ENCODE measurements at regions not wholly inside any gene's neighbourhood (a gene's known extent, or its start where the extent isn't known, plus 50 kb on each side); places are given as distances from the start of the nearest gene placed in this dataset.

GRCh38 chr13:27354379-27354778, 70.0 kb upstream of the GTF3A start:
- Histone ChIP-seq H3K9me3 (no peaks in the 10 kb centered on the region), H3K36me3 (no peaks in the 10 kb centered on the region), H3K4me1 (no peaks in the 10 kb centered on the region), H3K27me3 (no peaks in the 10 kb centered on the region), H3K27ac (no peak overlapping the region), H3K4me3 (no peak overlapping the region)
- WGBS, 2 donors, result 23 to 29% methylated on average over 3 of the region's 3 CpGs
- TF ChIP-seq, protein P1, sequence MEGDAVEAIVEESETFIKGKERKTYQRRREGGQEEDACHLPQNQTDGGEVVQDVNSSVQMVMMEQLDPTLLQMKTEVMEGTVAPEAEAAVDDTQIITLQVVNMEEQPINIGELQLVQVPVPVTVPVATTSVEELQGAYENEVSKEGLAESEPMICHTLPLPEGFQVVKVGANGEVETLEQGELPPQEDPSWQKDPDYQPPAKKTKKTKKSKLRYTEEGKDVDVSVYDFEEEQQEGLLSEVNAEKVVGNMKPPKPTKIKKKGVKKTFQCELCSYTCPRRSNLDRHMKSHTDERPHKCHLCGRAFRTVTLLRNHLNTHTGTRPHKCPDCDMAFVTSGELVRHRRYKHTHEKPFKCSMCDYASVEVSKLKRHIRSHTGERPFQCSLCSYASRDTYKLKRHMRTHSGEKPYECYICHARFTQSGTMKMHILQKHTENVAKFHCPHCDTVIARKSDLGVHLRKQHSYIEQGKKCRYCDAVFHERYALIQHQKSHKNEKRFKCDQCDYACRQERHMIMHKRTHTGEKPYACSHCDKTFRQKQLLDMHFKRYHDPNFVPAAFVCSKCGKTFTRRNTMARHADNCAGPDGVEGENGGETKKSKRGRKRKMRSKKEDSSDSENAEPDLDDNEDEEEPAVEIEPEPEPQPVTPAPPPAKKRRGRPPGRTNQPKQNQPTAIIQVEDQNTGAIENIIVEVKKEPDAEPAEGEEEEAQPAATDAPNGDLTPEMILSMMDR (IDR thresholded peaks at IDR 0.05), result no peak
- no peak for FAIRE-seq
- intact Hi-C loops (cut with DNase I), result loop anchor here in 2 of 3 donors (10.0 kb wide), 3 partner anchors 350 to 410 kb away; no protein-coding TSS in a partner anchor
- no peak for ATAC-seq
- no peak for DNase-seq

DNA sequence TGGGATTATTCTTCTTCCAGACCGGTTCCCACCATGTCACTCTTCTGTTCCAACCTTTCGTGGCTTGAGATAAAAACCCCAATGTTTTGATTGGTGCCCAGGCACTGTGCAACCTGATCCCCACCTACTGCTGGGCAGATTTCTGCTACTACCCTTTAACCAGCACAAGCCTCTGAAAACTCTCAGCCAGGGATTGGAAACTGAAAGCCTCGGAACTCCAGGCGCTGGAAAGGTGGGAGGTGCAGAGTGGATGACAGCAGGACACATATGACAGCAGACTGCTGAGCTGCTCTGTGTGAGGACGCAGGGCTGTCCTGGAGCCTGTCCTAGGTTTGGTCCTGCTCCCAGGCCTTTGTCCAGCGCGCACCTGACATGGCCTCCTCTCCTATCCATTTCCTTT, 68.5 kb upstream of the GTF3A start:
- TF ChIP-seq, protein P1 (IDR thresholded peaks at IDR 0.05), result no peak
- Histone ChIP-seq H3K9me3 (no peaks in the 10 kb centered on the region), H3K27me3 (no peaks in the 10 kb centered on the region), H3K36me3 (no peaks in the 10 kb centered on the region), H3K27ac (no peak overlapping the region), H3K4me1 (no peaks in the 10 kb centered on the region), H3K4me3 (no peak overlapping the region)
- 74 to 75% methylated on average over 7 of the region's 7 CpGs for WGBS, 2 donors
- no peak for FAIRE-seq
- DNase-seq, result no peak
- no peak for ATAC-seq
- intact Hi-C loops (cut with DNase I), result loop anchor here (5.0 to 10.0 kb wide), 4 partner anchors 351 to 411 kb away; no protein-coding TSS in a partner anchor

DNA sequence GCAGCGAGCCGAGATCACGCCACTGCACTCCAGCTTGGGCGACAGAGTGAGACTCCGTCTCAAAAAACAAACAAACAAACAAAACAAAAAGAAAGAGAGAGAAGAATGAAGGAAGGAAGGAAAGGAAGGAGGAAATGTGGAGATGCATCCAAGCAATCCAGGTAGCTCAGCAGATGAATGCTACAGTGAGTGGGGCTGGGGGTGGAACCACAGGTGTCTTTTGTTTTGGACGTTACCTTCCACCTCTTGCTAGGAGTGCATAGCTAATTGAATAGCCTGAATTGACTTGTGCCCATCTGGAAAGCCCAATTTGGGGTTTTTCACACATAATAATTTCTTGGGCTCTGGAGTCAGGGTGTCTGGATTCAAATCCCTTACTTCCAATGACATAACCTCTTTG, 66.0 kb upstream of the GTF3A start:
- WGBS, 2 donors, result 87 to 96% methylated on average over 6 of the region's 6 CpGs
- FAIRE-seq, result no peak
- Histone ChIP-seq H3K9me3 (no peaks in the 10 kb centered on the region), H3K4me3 (no peak overlapping the region), H3K4me1 (peaks cover 0 to 5% (median 3%) of the 10 kb centered on the region in 3 donors), H3K27me3 (no peaks in the 10 kb centered on the region), H3K27ac (no peak overlapping the region), H3K36me3 (no peaks in the 10 kb centered on the region)
- DNase-seq, result no peak
- no peak for ATAC-seq
- TF ChIP-seq, protein P1 (IDR thresholded peaks at IDR 0.05), result no peak
- intact Hi-C loops (cut with DNase I), result loop anchor here (5.0 to 10.0 kb wide), 4 partner anchors 354 to 414 kb away; no protein-coding TSS in a partner anchor

GRCh38 chr13:27359199-27359821, 65.1 kb upstream of the GTF3A start:
- WGBS, 2 donors, result 9 to 14% methylated on average over 6 of the region's 6 CpGs
- Histone ChIP-seq H3K27me3 (no peaks in the 10 kb centered on the region), H3K9me3 (no peaks in the 10 kb centered on the region), H3K36me3 (no peaks in the 10 kb centered on the region), H3K27ac (no peak overlapping the region), H3K4me1 (peaks cover 0 to 5% (median 3%) of the 10 kb centered on the region in 3 donors), H3K4me3 (no peak overlapping the region)
- ATAC-seq (peak in 3 of 4 donors; percentile 46 to 64 (median 49)), FAIRE-seq (no peak), DNase-seq (peak in 4 of 6 donors; percentile 53 to 74 (median 68))
- intact Hi-C loops (cut with DNase I), result loop anchor here (5.0 to 10.0 kb wide), 4 partner anchors 355 to 415 kb away; no protein-coding TSS in a partner anchor
- TF ChIP-seq, protein P1 (IDR thresholded peaks at IDR 0.05), result peak; percentile 32 to 64 (median 52)

DNA sequence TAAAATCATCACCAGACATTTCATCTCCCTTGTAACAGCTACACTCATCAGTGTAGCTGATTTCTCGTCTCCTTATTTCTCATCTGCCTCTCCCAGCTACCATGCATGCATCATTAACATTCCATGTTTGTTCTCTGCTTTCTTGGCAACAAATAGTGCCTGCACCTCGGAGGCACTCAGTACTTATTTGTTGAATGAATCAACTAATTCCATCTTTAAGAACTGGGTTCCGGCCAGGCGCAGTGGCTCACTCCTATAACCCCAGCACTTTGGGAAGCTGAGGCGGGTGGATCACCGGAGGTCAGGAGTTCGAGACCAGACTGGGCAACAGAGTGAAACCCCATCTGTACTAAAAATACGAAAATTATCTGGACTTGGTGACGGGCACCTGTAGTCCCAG, 63.9 kb upstream of the GTF3A start:
- ATAC-seq (no peak), FAIRE-seq (no peak), DNase-seq (no peak)
- no peaks in the 10 kb centered on the region for H3K36me3 ChIP-seq
- TF ChIP-seq, protein P1 (IDR thresholded peaks at IDR 0.05), result no peak
- H3K4me3 ChIP-seq, result no peak overlapping the region
- H3K4me1 ChIP-seq, result peaks cover 0 to 5% (median 3%) of the 10 kb centered on the region in 3 donors
- no peaks in the 10 kb centered on the region for H3K27me3 ChIP-seq
- intact Hi-C loops (cut with DNase I), result loop anchor here in 2 of 3 donors (5.0 to 10.0 kb wide), 2 partner anchors 467 to 624 kb away; partner anchors contain the start of gene URAD (in 2 of the 2)
- WGBS, 2 donors, result 64 to 79% methylated on average over 9 of the region's 9 CpGs
- H3K9me3 ChIP-seq, result no peaks in the 10 kb centered on the region
- no peak overlapping the region for H3K27ac ChIP-seq
